ENCODE measurements at regions not wholly inside any gene's neighbourhood (a gene's known extent, or its start where the extent isn't known, plus 50 kb on each side); places are given as distances from the start of the nearest gene placed in this dataset.

DNA sequence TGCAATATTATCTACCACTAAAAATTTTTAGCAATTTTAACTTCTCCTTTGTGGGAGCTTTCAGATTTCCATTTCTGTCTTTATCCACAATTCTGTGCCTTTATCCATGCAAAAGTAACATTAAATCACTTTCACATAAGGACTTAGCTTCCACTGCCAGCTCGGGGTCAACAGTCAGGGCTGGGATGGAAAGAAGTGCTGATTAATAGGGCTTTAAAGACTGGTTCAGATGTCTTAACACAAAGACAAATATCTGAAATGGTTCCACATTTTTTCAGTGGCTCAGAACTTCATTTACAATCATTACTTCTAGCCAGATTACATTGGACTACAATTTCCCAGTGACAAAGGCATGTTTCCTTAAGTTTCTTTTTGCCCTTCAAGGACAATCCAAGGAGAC, 191.8 kb upstream of the CPHXL start:
- TF ChIP-seq CTCF (IDR thresholded peaks at IDR 0.05), result no peak
- DNase-seq (ENCODE audit: low spot score in 2 of 2), result no peak
- Histone ChIP-seq H3K9me3 (no peaks in the 10 kb centered on the region), H3K4me1 (no peaks in the 10 kb centered on the region), H3K36me3 (no peaks in the 10 kb centered on the region), H3K4me3 (no peak overlapping the region), H3K27me3 (no peaks in the 10 kb centered on the region), H3K27ac (no peak overlapping the region)
- intact Hi-C loops (cut with DNase I), result no loop called here

- Histone ChIP-seq H3K27ac (no peak overlapping the region), H3K4me1 (no peaks in the 10 kb centered on the region), H3K27me3 (no peaks in the 10 kb centered on the region), H3K4me3 (no peak overlapping the region), H3K36me3 (no peaks in the 10 kb centered on the region), H3K9me3 (no peaks in the 10 kb centered on the region)
- TF ChIP-seq CTCF (IDR thresholded peaks at IDR 0.05), result no peak
- no peak for DNase-seq (ENCODE audit: low spot score in 2 of 2)
- intact Hi-C loops (cut with DNase I), result no loop called here
These were observed 193.4 kb upstream of the CPHXL start for GRCh38 chr16:75919664-75920063.

DNA sequence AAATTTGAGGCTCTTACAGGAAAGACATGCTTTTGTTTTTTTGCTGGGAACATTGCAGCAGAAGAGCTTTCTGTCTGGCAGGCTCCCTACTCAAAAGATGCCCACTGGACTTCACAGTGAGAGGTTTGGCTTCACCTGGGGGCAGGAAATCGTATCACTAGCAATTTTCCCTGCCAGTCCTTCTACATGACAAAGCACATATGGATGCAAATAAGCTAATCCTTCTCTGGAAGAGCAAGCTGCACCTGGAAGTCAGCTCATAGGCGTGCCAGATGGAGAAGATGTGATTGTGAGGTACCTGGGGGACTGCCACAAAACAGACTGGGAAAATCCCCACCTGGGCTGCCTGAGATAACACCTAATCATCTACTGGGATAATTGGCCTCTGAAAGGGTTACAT, 195.0 kb upstream of the CPHXL start:
- H3K4me3 ChIP-seq, result no peak overlapping the region
- H3K4me1 ChIP-seq, result no peaks in the 10 kb centered on the region
- intact Hi-C loops (cut with DNase I), result no loop called here
- no peak for TF ChIP-seq CTCF (IDR thresholded peaks at IDR 0.05)
- H3K27me3 ChIP-seq, result no peaks in the 10 kb centered on the region
- no peaks in the 10 kb centered on the region for H3K9me3 ChIP-seq
- DNase-seq (ENCODE audit: low spot score in 2 of 2), result no peak
- no peak overlapping the region for H3K27ac ChIP-seq
- no peaks in the 10 kb centered on the region for H3K36me3 ChIP-seq

DNA sequence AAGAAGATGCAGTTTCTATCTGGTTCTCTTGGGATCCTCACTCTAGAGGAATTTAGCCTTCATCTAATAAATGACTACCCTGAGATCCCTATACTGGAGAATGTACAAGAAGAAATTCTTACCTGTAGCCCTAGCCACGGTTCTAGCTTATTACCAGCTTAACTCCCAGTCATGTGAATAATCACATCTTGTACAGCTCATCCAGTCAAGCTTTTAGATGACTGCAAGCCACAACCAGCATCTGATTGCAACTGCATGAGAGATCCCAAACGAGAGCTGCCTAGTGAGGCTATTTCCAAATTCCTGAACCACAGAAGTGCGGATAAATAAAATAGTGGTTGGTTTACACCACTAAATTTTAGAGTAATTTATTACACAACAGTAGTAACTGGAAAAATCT, 196.0 kb upstream of the CPHXL start:
- H3K4me3 ChIP-seq, result no peak overlapping the region
- H3K9me3 ChIP-seq, result no peaks in the 10 kb centered on the region
- intact Hi-C loops (cut with DNase I), result no loop called here
- H3K4me1 ChIP-seq, result no peaks in the 10 kb centered on the region
- H3K27me3 ChIP-seq, result no peaks in the 10 kb centered on the region
- no peak for DNase-seq (ENCODE audit: low spot score in 2 of 2)
- H3K36me3 ChIP-seq, result no peaks in the 10 kb centered on the region
- H3K27ac ChIP-seq, result no peak overlapping the region
- TF ChIP-seq CTCF (IDR thresholded peaks at IDR 0.05), result no peak

- H3K27ac ChIP-seq, result no peak overlapping the region
- H3K36me3 ChIP-seq, result no peaks in the 10 kb centered on the region
- H3K4me1 ChIP-seq, result no peaks in the 10 kb centered on the region
- H3K9me3 ChIP-seq, result no peaks in the 10 kb centered on the region
- intact Hi-C loops (cut with DNase I), result no loop called here
- H3K4me3 ChIP-seq, result no peak overlapping the region
- H3K27me3 ChIP-seq, result no peaks in the 10 kb centered on the region
- DNase-seq (ENCODE audit: low spot score in 2 of 2), result no peak
- no peak for TF ChIP-seq CTCF (IDR thresholded peaks at IDR 0.05)
These were observed 198.1 kb upstream of the CPHXL start for GRCh38 chr16:75924397-75924796.

DNA sequence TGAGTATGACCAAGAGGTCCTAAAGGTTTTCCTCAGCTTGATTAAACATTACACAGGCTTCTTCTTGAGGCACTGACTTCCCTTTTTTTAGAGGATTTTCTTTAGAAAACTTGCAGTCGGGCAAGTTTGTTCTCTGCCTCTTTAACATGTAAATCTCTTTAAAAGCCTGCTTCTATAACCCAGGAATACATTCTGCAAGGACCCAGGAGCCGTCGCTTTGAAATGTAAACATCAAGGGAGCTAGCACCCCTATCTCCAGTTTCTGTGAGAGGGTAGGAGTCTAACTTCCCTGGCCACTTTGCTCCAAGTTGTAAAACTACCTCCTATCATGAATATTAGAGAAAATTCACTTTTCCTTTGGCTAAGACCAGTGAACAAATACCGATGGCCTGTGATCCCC, 201.5 kb upstream of the CPHXL start:
- no peaks in the 10 kb centered on the region for H3K36me3 ChIP-seq
- H3K27me3 ChIP-seq, result no peaks in the 10 kb centered on the region
- H3K27ac ChIP-seq, result no peak overlapping the region
- intact Hi-C loops (cut with DNase I), result no loop called here
- no peak for TF ChIP-seq CTCF (IDR thresholded peaks at IDR 0.05)
- H3K4me3 ChIP-seq, result no peak overlapping the region
- no peak for DNase-seq (ENCODE audit: low spot score in 2 of 2)
- no peaks in the 10 kb centered on the region for H3K9me3 ChIP-seq
- H3K4me1 ChIP-seq, result no peaks in the 10 kb centered on the region

All from ascending aorta (tissue), 2 donors.